IMR-90 (cell line): ENCODE measurements at regions not wholly inside any gene's neighbourhood (a gene's known extent, or its start where the extent isn't known, plus 50 kb on each side); places are given as distances from the start of the nearest gene placed in this dataset.

ENCODE experiments used
- ATAC-seq: fragments of 200-7000 bp; cut with Tn5 transposase; 2 replicates; pipeline ENCODE4 v1.9.1; 2020; ENCODE audit warnings: low read depth, mild to moderate bottlenecking, moderate library complexity
- BruUV-seq: library from RNA; stranded (reverse); fragments of 400-500 nt; replicated peaks from 2 replicates; lab custom pipeline; 2021; lab: Mats Ljungman, UMichigan
- CTCF ChIA-PET: fragments of 300-600 bp; formaldehyde crosslinking; extraction: SDS; loops from one replicate; lab custom pipeline; 2021; ENCODE audit warnings: antibody characterized with exemption; lab: Yijun Ruan, JAX
- POLR2A ChIA-PET: fragments of 300-600 bp; sonication (Branson Sonifier 250); formaldehyde crosslinking; loops from one replicate; lab custom pipeline; 2022; ENCODE audit warnings: antibody characterized with exemption; ENCODE audit not compliant: unreplicated experiment; lab: Charles Lee
- DNase-seq: peaks from one replicate; pipeline ENCODE4 v3.0.0; 2013
- H2AFZ ChIP-seq: replicated peaks from 2 replicates; pipeline ENCODE3; 2013; ENCODE audit warnings: low read length, mild to moderate bottlenecking; ENCODE audit not compliant: poor library complexity
- H2AK5ac ChIP-seq: 2 replicates; pipeline ENCODE4 v1.6.1; 2013; ENCODE audit warnings: low read depth, low read length, inconsistent platforms
- H2AK9ac ChIP-seq: replicated peaks from 2 replicates; pipeline ENCODE3; 2013; ENCODE audit warnings: mild to moderate bottlenecking, low read depth, low read length, moderate library complexity; ENCODE audit not compliant: poor library complexity
- H2BK120ac ChIP-seq: 2 replicates; pipeline ENCODE4 v1.6.1; 2013; ENCODE audit warnings: low read depth, low read length, inconsistent platforms
- H2BK15ac ChIP-seq: 3 replicates; pipeline ENCODE4 v1.6.1; 2013; ENCODE audit warnings: low read depth, low read length, inconsistent platforms
- H2BK20ac ChIP-seq: 2 replicates; pipeline ENCODE4 v1.6.1; 2013; ENCODE audit warnings: low read depth, mild to moderate bottlenecking, inconsistent platforms, low read length, moderate library complexity
- H2BK5ac ChIP-seq: 2 replicates; pipeline ENCODE4 v1.6.1; 2013; ENCODE audit warnings: mild to moderate bottlenecking, low read depth, low read length, inconsistent platforms; ENCODE audit not compliant: poor library complexity, severe bottlenecking
- H3K14ac ChIP-seq: replicated peaks from 2 replicates; pipeline ENCODE4 v1.6.1; 2013; ENCODE audit warnings: low read depth, low read length, inconsistent platforms
- H3K18ac ChIP-seq: 2 replicates; pipeline ENCODE4 v1.6.1; 2013; ENCODE audit warnings: low read depth, low read length, control low read depth
- H3K23ac ChIP-seq: 2 replicates; pipeline ENCODE4 v1.6.1; 2013; ENCODE audit warnings: low read depth, low read length, inconsistent platforms
- H3K27ac ChIP-seq: 2 replicates; pipeline ENCODE4 v1.5.1; 2013; ENCODE audit warnings: mild to moderate bottlenecking, control low read depth, low read length; ENCODE audit not compliant: insufficient read depth
- H3K27me3 ChIP-seq: 2 replicates; pipeline ENCODE4 v1.6.1; 2013; ENCODE audit warnings: low read length; ENCODE audit not compliant: control insufficient read depth, insufficient read depth
- H3K36me3 ChIP-seq: 2 replicates; pipeline ENCODE4 v1.6.1; 2013; ENCODE audit warnings: low read length, mixed read lengths; ENCODE audit not compliant: control insufficient read depth, insufficient read depth
- H3K4ac ChIP-seq: 2 replicates; pipeline ENCODE4 v1.6.1; 2013; ENCODE audit warnings: low read depth, low read length, inconsistent platforms
- H3K4me1 ChIP-seq: 2 replicates; pipeline ENCODE4 v1.6.1; 2013; ENCODE audit warnings: low read length, mixed read lengths; ENCODE audit not compliant: control insufficient read depth, insufficient read depth
- H3K4me2 ChIP-seq: 2 replicates; pipeline ENCODE4 v1.6.1; 2013; ENCODE audit warnings: low read depth, mild to moderate bottlenecking, control low read depth, low read length, moderate library complexity
- H3K4me3 ChIP-seq: 2 replicates; pipeline ENCODE4 v1.5.1; 2013; ENCODE audit warnings: low read depth, mild to moderate bottlenecking, control low read depth, low read length, moderate library complexity; ENCODE audit not compliant: insufficient read depth
- H3K56ac ChIP-seq: 2 replicates; pipeline ENCODE4 v1.6.1; 2013; ENCODE audit warnings: low read length, inconsistent platforms; ENCODE audit not compliant: insufficient read depth; ENCODE audit errors: extremely low read depth
- H3K79me1 ChIP-seq, 2 experiments: 2 replicates each; pipeline ENCODE4 v1.6.1; 2013; ENCODE audit warnings: low read length in 2 of 2, inconsistent platforms in 1 of 2, low read depth in 1 of 2
- H3K9ac ChIP-seq: 2 replicates; pipeline ENCODE4 v1.6.1; 2013; ENCODE audit warnings: low read depth, low read length, control low read depth
- H3K9me1 ChIP-seq: 2 replicates; pipeline ENCODE4 v1.6.1; 2013; ENCODE audit warnings: low read length, inconsistent platforms; ENCODE audit not compliant: insufficient read depth
- H3K9me3 ChIP-seq: 2 replicates; pipeline ENCODE4 v1.6.1; 2013; ENCODE audit warnings: low read length; ENCODE audit not compliant: control insufficient read depth, insufficient read depth
- H4K20me1 ChIP-seq: 2 replicates; pipeline ENCODE4 v1.6.1; 2013; ENCODE audit warnings: low read length, inconsistent platforms; ENCODE audit not compliant: insufficient read depth
- H4K5ac ChIP-seq: 2 replicates; pipeline ENCODE4 v1.6.1; 2013; ENCODE audit warnings: mild to moderate bottlenecking, low read depth, low read length, control low read depth
- H4K8ac ChIP-seq, 2 experiments: 2 replicates each; pipeline ENCODE4 v1.6.1; 2013; ENCODE audit warnings: low read depth in 2 of 2, low read length in 2 of 2, control low read depth in 1 of 2, inconsistent platforms in 1 of 2
- H4K91ac ChIP-seq: 2 replicates; pipeline ENCODE4 v1.6.1; 2013; ENCODE audit warnings: low read depth, low read length, inconsistent platforms; ENCODE audit not compliant: insufficient read depth
- CEBPB ChIP-seq: IDR thresholded peaks from 2 replicates; pipeline ENCODE4 v1.6.1; 2012; ENCODE audit warnings: low read depth, low read length, improper control_type of control experiment
- MAFK ChIP-seq: IDR thresholded peaks from 2 replicates; pipeline ENCODE4 v1.6.1; 2012; ENCODE audit warnings: low read depth, low read length, improper control_type of control experiment
- whole genome bisulfite sequencing, 2 experiments: methylation state at CpG; one replicate each; pipeline versions ENCODE4 v1.1.5 to v1.1.7; 2013; ENCODE audit warnings: missing lambda C conversion rate in 2 of 2; ENCODE audit not compliant: insufficient read length in 1 of 2; ENCODE audit errors: extremely low coverage in 2 of 2; 5-methylcytosine and 5-hydroxymethylcytosine counted together
- dilution Hi-C: fragments of 300-500 bp; cut with HindIII; formaldehyde crosslinking; loops from one replicate; pipeline ENCODE4 v1.14.3; 2018; ENCODE audit warnings: low sequenced_read_pairs; ENCODE audit not compliant: unreplicated experiment
- in situ Hi-C: fragments of 300-500 bp; cut with MboI; formaldehyde crosslinking; loops from 3 replicates; pipeline ENCODE4 v1.14.3; 2019; ENCODE audit warnings: low sequenced_read_pairs, inconsistent platforms, mixed read lengths
- intact Hi-C: fragments of 100-400 bp; cut with micrococcal nuclease; formaldehyde crosslinking; loops from 2 replicates; pipeline ENCODE4 v1.10.0; 2022

GRCh38 chr2:103123516-103123915 is 361.7 kb downstream of the TMEM182 start:
- H3K27ac ChIP-seq, result no peak overlapping the region
- H3K36me3 ChIP-seq, result no peaks in the 10 kb centered on the region
- DNase-seq, result no peak
- H3K4me2 ChIP-seq, result no peak overlapping the region
- intact Hi-C loops, result no loop called here
- no peak overlapping the region for H3K56ac ChIP-seq
- no peak overlapping the region for H3K4ac ChIP-seq
- H3K18ac ChIP-seq, result no peak overlapping the region
- no peak overlapping the region for H2BK5ac ChIP-seq
- H4K91ac ChIP-seq, result no peak overlapping the region
- H4K8ac ChIP-seq, result no peak overlapping the region
- dilution Hi-C loops, result no loop called here
- H3K4me3 ChIP-seq, result no peak overlapping the region
- no TSS peak for BruUV-seq
- ATAC-seq, result no peak
- no peak overlapping the region for H2AK9ac ChIP-seq
- no peak overlapping the region for H2BK120ac ChIP-seq
- H4K20me1 ChIP-seq, result no peaks in the 10 kb centered on the region
- no peak overlapping the region for H2BK15ac ChIP-seq
- no peak overlapping the region for H4K5ac ChIP-seq
- no peaks in the 10 kb centered on the region for H3K27me3 ChIP-seq
- in situ Hi-C loops, result no loop called here
- TF ChIP-seq CEBPB (no peak), MAFK (0 out of 2 replicates have a peak, but pooled peaks have one; percentile 9)
- H3K9me1 ChIP-seq, result no peaks in the 10 kb centered on the region
- no peak overlapping the region for H3K23ac ChIP-seq
- no peak overlapping the region for H2BK20ac ChIP-seq
- no peak overlapping the region for H2AFZ ChIP-seq
- no peak overlapping the region for H3K14ac ChIP-seq
- ChIA-PET CTCF (interaction anchor here (0.6 kb wide), 1 partner anchor 319 kb away, joined by 3 read pairs; no protein-coding TSS in a partner anchor), POLR2A (no interaction called here)
- H3K9me3 ChIP-seq, result peaks cover 9% of the 10 kb centered on the region; the same call in 1 of the 2 replicates
- H3K79me1 ChIP-seq, result no peaks in the 10 kb centered on the region
- no peak overlapping the region for H3K9ac ChIP-seq
- no CpG with 5 or more reads among the region's 2 CpGs for WGBS, 2 experiments
- H3K4me1 ChIP-seq, result no peaks in the 10 kb centered on the region
- no peak overlapping the region for H2AK5ac ChIP-seq
